Karpas-422 (cell line): ENCODE measurements at regions not wholly inside any gene's neighbourhood (a gene's known extent, or its start where the extent isn't known, plus 50 kb on each side); places are given as distances from the start of the nearest gene placed in this dataset.

Experiments used
- DNase-seq: peaks from one replicate; pipeline ENCODE4 v3.0.0-alpha.2; 2015
- H2AFZ ChIP-seq: fragments of 200-600 bp; sonication (generic); 2 replicates; pipeline ENCODE4 v1.6.1; 2014; ENCODE audit warnings: antibody characterized with exemption, low read length, mixed read lengths
- H3K27ac ChIP-seq: fragments of 200-600 bp; sonication (generic); 2 replicates; pipeline ENCODE4 v1.5.1; 2014; ENCODE audit warnings: mild to moderate bottlenecking, low read length, moderate library complexity
- H3K27me3 ChIP-seq: fragments of 200-600 bp; sonication (generic); 2 replicates; pipeline ENCODE4 v1.6.1; 2014; ENCODE audit warnings: low read length, mixed read lengths
- H3K36me3 ChIP-seq: fragments of 200-600 bp; sonication (generic); 2 replicates; pipeline ENCODE4 v1.6.1; 2014; ENCODE audit warnings: low read length, mixed read lengths; ENCODE audit not compliant: insufficient read depth
- H3K4me1 ChIP-seq: fragments of 200-600 bp; sonication (generic); 2 replicates; pipeline ENCODE4 v1.6.1; 2014; ENCODE audit warnings: mild to moderate bottlenecking, low read length, mixed read lengths
- H3K4me2 ChIP-seq: fragments of 200-600 bp; sonication (generic); 2 replicates; pipeline ENCODE4 v1.6.1; 2014; ENCODE audit warnings: low read length, low read depth, mild to moderate bottlenecking; ENCODE audit not compliant: poor library complexity, severe bottlenecking
- H3K4me3 ChIP-seq: fragments of 200-600 bp; sonication (generic); 2 replicates; pipeline ENCODE4 v1.5.1; 2014; ENCODE audit warnings: mild to moderate bottlenecking, antibody characterized with exemption, low read length, mixed read lengths
- H3K79me2 ChIP-seq: fragments of 200-600 bp; sonication (generic); 2 replicates; pipeline ENCODE4 v1.6.1; 2014; ENCODE audit warnings: mild to moderate bottlenecking, low read length, mixed read lengths
- H3K9ac ChIP-seq: fragments of 200-600 bp; sonication (generic); 2 replicates; pipeline ENCODE4 v1.6.0; 2014; ENCODE audit warnings: low read length
- H3K9me2 ChIP-seq: fragments of 200-600 bp; sonication (generic), shearing (Covaris generic); replicated peaks from 2 replicates; pipeline ENCODE4 v1.6.0; 2014; ENCODE audit warnings: mild to moderate bottlenecking, low read length, moderate library complexity; ENCODE audit not compliant: insufficient read depth
- H3K9me3 ChIP-seq: fragments of 300-700, 200-600 bp; sonication (generic); 2 replicates; pipeline ENCODE4 v1.6.1; 2014; ENCODE audit warnings: low read length, mixed read lengths
- H4K20me1 ChIP-seq: fragments of 200-600 bp; sonication (generic); 2 replicates; pipeline ENCODE4 v1.6.1; 2014; ENCODE audit warnings: mild to moderate bottlenecking, antibody characterized with exemption, low read length, low read depth; ENCODE audit not compliant: insufficient read depth

- H3K79me2 ChIP-seq: no peaks in the 10 kb centered on the region
- H3K9ac ChIP-seq: no peak overlapping the region
- H3K4me2 ChIP-seq: no peak overlapping the region
- H3K9me2 ChIP-seq: no peaks in the 10 kb centered on the region
- no peaks in the 10 kb centered on the region for H4K20me1 ChIP-seq
- DNase-seq: no peak
- no peak overlapping the region for H3K4me3 ChIP-seq
- no peaks in the 10 kb centered on the region for H3K9me3 ChIP-seq
- H3K4me1 ChIP-seq: no peaks in the 10 kb centered on the region
- no peak overlapping the region for H2AFZ ChIP-seq
- H3K27me3 ChIP-seq: no peaks in the 10 kb centered on the region
- H3K36me3 ChIP-seq: no peaks in the 10 kb centered on the region
- no peak overlapping the region for H3K27ac ChIP-seq
These were observed 281.9 kb downstream of the FIGN start for GRCh38 chr2:163453920-163454319.

GRCh38 chr2:163441603-163442002, 294.2 kb downstream of the FIGN start:
- H3K27me3 ChIP-seq: no peaks in the 10 kb centered on the region
- no peaks in the 10 kb centered on the region for H3K9me3 ChIP-seq
- 0 out of 2 replicates have a peak, but pooled peaks cover 2% of the 10 kb centered on the region for H3K9me2 ChIP-seq
- H4K20me1 ChIP-seq: no peaks in the 10 kb centered on the region
- H3K9ac ChIP-seq: no peak overlapping the region
- no peak for DNase-seq
- H3K79me2 ChIP-seq: no peaks in the 10 kb centered on the region
- no peaks in the 10 kb centered on the region for H3K36me3 ChIP-seq
- H3K4me1 ChIP-seq: no peaks in the 10 kb centered on the region
- H3K27ac ChIP-seq: no peak overlapping the region
- no peak overlapping the region for H3K4me3 ChIP-seq
- H3K4me2 ChIP-seq: no peak overlapping the region
- no peak overlapping the region for H2AFZ ChIP-seq

DNA sequence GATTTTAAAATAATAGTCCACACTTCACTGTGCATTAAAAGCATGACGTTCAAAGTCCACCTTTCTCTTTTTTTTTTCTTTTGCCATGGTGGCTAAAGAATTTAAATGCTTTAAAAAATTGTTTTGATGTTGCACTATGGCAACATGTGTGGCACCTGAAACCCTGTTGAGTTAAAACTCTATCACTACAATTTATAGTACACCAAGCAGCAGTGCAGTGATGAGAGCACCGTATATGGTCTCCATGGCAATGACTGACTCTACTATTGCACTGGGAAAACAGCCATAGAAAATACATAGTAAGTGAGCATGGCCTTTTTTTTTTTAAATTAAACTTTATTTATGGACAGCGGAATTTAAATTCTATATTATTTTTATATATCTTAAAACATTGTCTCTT, 298.8 kb downstream of the FIGN start:
- no peak overlapping the region for H2AFZ ChIP-seq
- no peak overlapping the region for H3K4me2 ChIP-seq
- H3K4me3 ChIP-seq: no peak overlapping the region
- no peaks in the 10 kb centered on the region for H3K36me3 ChIP-seq
- 0 out of 2 replicates have a peak, but pooled peaks cover 2% of the 10 kb centered on the region for H3K9me2 ChIP-seq
- H3K9ac ChIP-seq: no peak overlapping the region
- H3K4me1 ChIP-seq: no peaks in the 10 kb centered on the region
- H4K20me1 ChIP-seq: no peaks in the 10 kb centered on the region
- no peak for DNase-seq
- no peak overlapping the region for H3K27ac ChIP-seq
- H3K9me3 ChIP-seq: no peaks in the 10 kb centered on the region
- no peaks in the 10 kb centered on the region for H3K27me3 ChIP-seq
- H3K79me2 ChIP-seq: no peaks in the 10 kb centered on the region

- Histone ChIP-seq H3K4me3 (no peak overlapping the region), H3K9ac (no peak overlapping the region), H3K9me3 (no peaks in the 10 kb centered on the region), H3K4me1 (no peaks in the 10 kb centered on the region), H3K27me3 (no peaks in the 10 kb centered on the region), H2AFZ (no peak overlapping the region), H3K9me2 (no peaks in the 10 kb centered on the region), H3K4me2 (no peak overlapping the region), H3K79me2 (no peaks in the 10 kb centered on the region), H3K27ac (no peak overlapping the region), H3K36me3 (no peaks in the 10 kb centered on the region), H4K20me1 (no peaks in the 10 kb centered on the region)
- DNase-seq: no peak
These were observed 307.6 kb downstream of the FIGN start for GRCh38 chr2:163428187-163428586.

GRCh38 chr2:163420604-163421003, 315.2 kb downstream of the FIGN start:
- Histone ChIP-seq H3K27me3 (no peaks in the 10 kb centered on the region), H3K27ac (no peak overlapping the region), H3K4me2 (no peak overlapping the region), H4K20me1 (no peaks in the 10 kb centered on the region), H3K9ac (no peak overlapping the region), H3K9me3 (no peaks in the 10 kb centered on the region), H3K36me3 (no peaks in the 10 kb centered on the region), H3K79me2 (no peaks in the 10 kb centered on the region), H3K4me3 (no peak overlapping the region), H3K4me1 (no peaks in the 10 kb centered on the region), H3K9me2 (no peaks in the 10 kb centered on the region), H2AFZ (no peak overlapping the region)
- DNase-seq: no peak

DNA sequence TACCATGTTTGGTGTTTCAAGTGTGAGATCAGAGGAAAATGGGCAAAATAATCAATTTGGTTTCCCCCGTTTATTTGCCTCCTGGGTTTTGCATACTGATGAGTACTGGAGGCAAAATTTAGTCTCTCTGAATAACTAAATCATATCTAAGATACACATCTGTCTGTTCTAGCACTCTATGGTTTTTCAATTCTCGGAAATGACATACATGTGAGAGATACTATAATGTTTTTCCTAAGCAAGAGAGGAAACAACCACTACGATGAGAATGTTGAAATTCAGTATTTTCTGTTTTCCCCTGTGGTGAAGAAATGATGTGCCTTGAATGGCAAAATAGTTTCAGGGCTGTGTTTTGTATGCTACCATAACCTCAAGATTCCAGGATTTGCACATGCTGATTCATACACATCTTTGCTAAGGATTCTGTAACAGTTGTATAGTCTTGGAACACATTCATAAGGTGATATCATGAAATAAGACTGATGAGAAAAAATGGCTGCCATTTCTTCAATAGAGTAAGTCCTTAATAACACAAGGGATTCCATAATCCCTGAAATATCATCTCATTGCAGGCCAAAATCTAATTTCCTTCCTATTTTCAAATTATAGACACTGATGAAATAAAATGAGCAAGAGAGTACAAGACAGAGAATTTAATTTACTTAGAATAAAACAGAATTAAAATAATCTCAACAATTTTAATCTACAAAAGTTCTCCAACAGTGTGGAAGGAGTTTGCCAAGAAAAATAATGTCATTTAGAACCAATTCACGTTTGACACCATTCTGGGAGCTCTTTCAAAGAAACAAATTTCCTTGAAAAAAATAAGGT, 316.6 kb downstream of the FIGN start:
- Histone ChIP-seq H3K4me3 (no peak overlapping the region), H3K4me2 (no peak overlapping the region), H3K4me1 (no peaks in the 10 kb centered on the region), H3K27ac (no peak overlapping the region), H3K79me2 (no peaks in the 10 kb centered on the region), H3K9me2 (no peaks in the 10 kb centered on the region), H2AFZ (no peak overlapping the region), H3K9me3 (no peaks in the 10 kb centered on the region), H3K27me3 (no peaks in the 10 kb centered on the region), H3K36me3 (no peaks in the 10 kb centered on the region), H4K20me1 (no peaks in the 10 kb centered on the region), H3K9ac (no peak overlapping the region)
- no peak for DNase-seq

GRCh38 chr2:163417596-163418337, 318.0 kb downstream of the FIGN start:
- no peaks in the 10 kb centered on the region for H3K27me3 ChIP-seq
- H3K27ac ChIP-seq: no peak overlapping the region
- H4K20me1 ChIP-seq: no peaks in the 10 kb centered on the region
- no peaks in the 10 kb centered on the region for H3K36me3 ChIP-seq
- no peak overlapping the region for H2AFZ ChIP-seq
- H3K4me3 ChIP-seq: no peak overlapping the region
- no peaks in the 10 kb centered on the region for H3K9me3 ChIP-seq
- H3K9ac ChIP-seq: no peak overlapping the region
- H3K4me1 ChIP-seq: no peaks in the 10 kb centered on the region
- no peaks in the 10 kb centered on the region for H3K79me2 ChIP-seq
- no peak overlapping the region for H3K4me2 ChIP-seq
- H3K9me2 ChIP-seq: no peaks in the 10 kb centered on the region
- DNase-seq: no peak

DNA sequence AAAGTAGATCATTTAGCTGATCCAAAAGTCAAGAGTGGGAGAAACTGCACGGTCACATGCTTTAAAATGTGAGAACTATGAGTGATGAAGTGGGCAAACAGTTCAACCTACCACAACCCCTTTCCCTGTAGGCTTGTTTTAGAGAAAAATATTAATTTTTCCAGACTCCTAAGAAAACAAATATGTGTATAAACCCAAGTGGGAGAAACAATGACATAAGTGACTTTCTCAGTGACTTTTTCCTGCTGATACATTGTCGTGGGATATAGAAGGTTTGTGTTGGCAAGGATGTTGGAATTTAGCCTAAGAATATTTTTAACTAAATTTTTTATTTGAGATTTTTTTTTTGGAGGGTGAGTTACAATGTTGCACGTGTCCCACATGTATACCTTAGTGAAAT, 321.7 kb downstream of the FIGN start:
- Histone ChIP-seq H3K27ac (no peak overlapping the region), H3K27me3 (no peaks in the 10 kb centered on the region)

More for the DNA sequence above, 321.7 kb downstream of the FIGN start:
- no peaks in the 10 kb centered on the region for H3K36me3 ChIP-seq
- no peaks in the 10 kb centered on the region for H3K79me2 ChIP-seq
- H4K20me1 ChIP-seq: no peaks in the 10 kb centered on the region
- no peak overlapping the region for H3K9ac ChIP-seq
- H2AFZ ChIP-seq: no peak overlapping the region
- no peaks in the 10 kb centered on the region for H3K4me1 ChIP-seq
- no peak overlapping the region for H3K4me2 ChIP-seq
- no peaks in the 10 kb centered on the region for H3K9me2 ChIP-seq
- no peaks in the 10 kb centered on the region for H3K9me3 ChIP-seq
- no peak for DNase-seq
- no peak overlapping the region for H3K4me3 ChIP-seq
